ENCODE measurements at regions not wholly inside any gene's neighbourhood (a gene's known extent, or its start where the extent isn't known, plus 50 kb on each side); places are given as distances from the start of the nearest gene placed in this dataset.
"Not testable (repeated sequence)": the region's sequence is repeated elsewhere in the genome, so short reads cannot be mapped to it uniquely, and the experiment has no call there.

- CTCF ChIA-PET, result interaction anchor here (1.1 to 4.6 kb wide), 6 partner anchors 10 to 118 kb away, joined by 4 to 32 read pairs (median 10); no protein-coding TSS in a partner anchor
- DNase-seq (ENCODE audit: low read depth in 1 of 2, low spot score in 1 of 2), result no peak
- no peak for ATAC-seq
- FAIRE-seq, result peak; percentile 61
- POLR2A ChIA-PET, result interaction anchor here (0.7 to 1.2 kb wide), 2 partner anchors 100 to 139 kb away, joined by 3 to 4 read pairs; no protein-coding TSS in a partner anchor
- Histone ChIP-seq H3K27ac (peak overlapping the region; percentile 86 to 96), H3K4me2 (peak overlapping the region; percentile 84), H3K4me1 (peaks cover 83% of the 10 kb centered on the region), H3K9me3 (no peaks in the 10 kb centered on the region), H3K4me3 (no peak overlapping the region)
- TF ChIP-seq FOSB (CRISPR knock-in tag; IDR thresholded peaks at IDR 0.05) (peak; percentile 52; the same call in 1 of the 2 replicates), EHF (CRISPR knock-in tag; IDR thresholded peaks at IDR 0.05) (peak; percentile 69; the same call in 1 of the 2 replicates), ZFP36 (IDR thresholded peaks at IDR 0.05; ENCODE audit: borderline replicate concordance, partially characterized antibody) (no peak)
Observed at GRCh38 chr9:73049280-73049679, 96.4 kb upstream of the ALDH1A1 start.

- FAIRE-seq (peak; percentile 90), DNase-seq (ENCODE audit: low read depth in 1 of 2, low spot score in 1 of 2) (no peak), ATAC-seq (no peak)
- Histone ChIP-seq H3K4me1 (peaks cover 71% of the 10 kb centered on the region), H3K9me3 (no peaks in the 10 kb centered on the region), H3K4me2 (peak overlapping the region; percentile 84), H3K4me3 (no peak overlapping the region; the same call in 2 of the 3 replicates), H3K27ac (peak overlapping the region in 1 of 2 experiments; percentile 96; a peak in 5 of 6 replicates)
- CTCF ChIA-PET, result interaction anchor here (0.6 kb wide), 1 partner anchor 81 kb away, joined by 3 read pairs; no protein-coding TSS in a partner anchor
- TF ChIP-seq MAFK (IDR thresholded peaks at IDR 0.05; ENCODE audit: partially characterized antibody) (peak; percentile 93), CEBPB (IDR thresholded peaks at IDR 0.05) (peak in 1 of 2 experiments; percentile 20; a peak in 1 of 4 replicates), JUN (IDR thresholded peaks at IDR 0.05) (no peak)
- POLR2A ChIA-PET, result no interaction called here
- 2% methylated on average over 1 of the region's 1 CpG for WGBS (ENCODE audit: missing lambda C conversion rate)
Observed at GRCh38 chr9:73046769-73047168, 93.9 kb upstream of the ALDH1A1 start.

DNA sequence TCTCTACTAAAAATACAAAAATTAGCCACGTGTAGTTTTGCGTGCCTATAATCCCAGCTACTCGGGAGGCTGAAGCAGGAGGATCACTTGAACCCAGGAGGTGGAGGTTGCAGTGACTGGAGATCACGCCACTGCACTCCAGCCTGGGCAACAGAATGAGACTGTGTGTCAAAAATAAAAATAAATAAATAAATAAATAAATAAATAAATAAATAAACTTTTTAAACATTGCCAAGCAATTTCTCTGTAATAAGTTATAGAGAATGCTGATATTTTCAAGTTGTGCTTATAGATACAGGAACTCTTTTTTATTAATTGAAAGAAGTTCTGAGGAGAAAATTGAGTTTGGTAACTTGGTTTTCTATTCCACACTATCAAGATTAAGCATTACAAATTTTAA lies 91.9 kb upstream of the ALDH1A1 start:
- peak overlapping the region; percentile 62 to 96; a peak in 5 of 6 replicates for H3K27ac ChIP-seq
- peak overlapping the region; percentile 84; the same call in 2 of the 3 replicates for H3K4me2 ChIP-seq
- ATAC-seq; H3K9me3 ChIP-seq; POLR2A ChIA-PET; DNase-seq (ENCODE audit: low read depth in 1 of 2, low spot score in 1 of 2); H3K4me3 ChIP-seq; CTCF ChIA-PET: not testable (repeated sequence)
- peak; percentile 28 for FAIRE-seq
- WGBS (ENCODE audit: missing lambda C conversion rate), result 94% methylated on average over 4 of the region's 4 CpGs
- peaks cover 61% of the 10 kb centered on the region for H3K4me1 ChIP-seq
- TF ChIP-seq ZC3H11A (IDR thresholded peaks at IDR 0.05), result peak; percentile 91

GRCh38 chr9:73042155-73042554 lies 89.3 kb upstream of the ALDH1A1 start:
- TF ChIP-seq BHLHE40 (IDR thresholded peaks at IDR 0.05; ENCODE audit: low read depth, low read length) (0 out of 2 replicates have a peak, but pooled peaks have one; percentile 24), CHD2 (IDR thresholded peaks at IDR 0.05; ENCODE audit: low read length, partially characterized antibody) (no peak), NR3C1 (IDR thresholded peaks at IDR 0.05) (no peak), FOSL2 (IDR thresholded peaks at IDR 0.05) (no peak), FOSL2 (CRISPR knock-in tag; IDR thresholded peaks at IDR 0.05) (peak; percentile 63), CBX8 (IDR thresholded peaks at IDR 0.05) (no peak), ATOH8 (CRISPR knock-in tag; IDR thresholded peaks at IDR 0.05; ENCODE audit: low read depth) (no peak), EHF (CRISPR knock-in tag; IDR thresholded peaks at IDR 0.05) (no peak), KDM1A (IDR thresholded peaks at IDR 0.05; ENCODE audit: low read depth) (no peak)
- TF ChIP-seq, protein P1, sequence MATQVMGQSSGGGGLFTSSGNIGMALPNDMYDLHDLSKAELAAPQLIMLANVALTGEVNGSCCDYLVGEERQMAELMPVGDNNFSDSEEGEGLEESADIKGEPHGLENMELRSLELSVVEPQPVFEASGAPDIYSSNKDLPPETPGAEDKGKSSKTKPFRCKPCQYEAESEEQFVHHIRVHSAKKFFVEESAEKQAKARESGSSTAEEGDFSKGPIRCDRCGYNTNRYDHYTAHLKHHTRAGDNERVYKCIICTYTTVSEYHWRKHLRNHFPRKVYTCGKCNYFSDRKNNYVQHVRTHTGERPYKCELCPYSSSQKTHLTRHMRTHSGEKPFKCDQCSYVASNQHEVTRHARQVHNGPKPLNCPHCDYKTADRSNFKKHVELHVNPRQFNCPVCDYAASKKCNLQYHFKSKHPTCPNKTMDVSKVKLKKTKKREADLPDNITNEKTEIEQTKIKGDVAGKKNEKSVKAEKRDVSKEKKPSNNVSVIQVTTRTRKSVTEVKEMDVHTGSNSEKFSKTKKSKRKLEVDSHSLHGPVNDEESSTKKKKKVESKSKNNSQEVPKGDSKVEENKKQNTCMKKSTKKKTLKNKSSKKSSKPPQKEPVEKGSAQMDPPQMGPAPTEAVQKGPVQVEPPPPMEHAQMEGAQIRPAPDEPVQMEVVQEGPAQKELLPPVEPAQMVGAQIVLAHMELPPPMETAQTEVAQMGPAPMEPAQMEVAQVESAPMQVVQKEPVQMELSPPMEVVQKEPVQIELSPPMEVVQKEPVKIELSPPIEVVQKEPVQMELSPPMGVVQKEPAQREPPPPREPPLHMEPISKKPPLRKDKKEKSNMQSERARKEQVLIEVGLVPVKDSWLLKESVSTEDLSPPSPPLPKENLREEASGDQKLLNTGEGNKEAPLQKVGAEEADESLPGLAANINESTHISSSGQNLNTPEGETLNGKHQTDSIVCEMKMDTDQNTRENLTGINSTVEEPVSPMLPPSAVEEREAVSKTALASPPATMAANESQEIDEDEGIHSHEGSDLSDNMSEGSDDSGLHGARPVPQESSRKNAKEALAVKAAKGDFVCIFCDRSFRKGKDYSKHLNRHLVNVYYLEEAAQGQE (IDR thresholded peaks at IDR 0.05), result no peak
- TF ChIP-seq, protein P2, sequence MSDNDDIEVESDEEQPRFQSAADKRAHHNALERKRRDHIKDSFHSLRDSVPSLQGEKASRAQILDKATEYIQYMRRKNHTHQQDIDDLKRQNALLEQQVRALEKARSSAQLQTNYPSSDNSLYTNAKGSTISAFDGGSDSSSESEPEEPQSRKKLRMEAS (IDR thresholded peaks at IDR 0.05), result no peak
- TF ChIP-seq, protein P3, sequence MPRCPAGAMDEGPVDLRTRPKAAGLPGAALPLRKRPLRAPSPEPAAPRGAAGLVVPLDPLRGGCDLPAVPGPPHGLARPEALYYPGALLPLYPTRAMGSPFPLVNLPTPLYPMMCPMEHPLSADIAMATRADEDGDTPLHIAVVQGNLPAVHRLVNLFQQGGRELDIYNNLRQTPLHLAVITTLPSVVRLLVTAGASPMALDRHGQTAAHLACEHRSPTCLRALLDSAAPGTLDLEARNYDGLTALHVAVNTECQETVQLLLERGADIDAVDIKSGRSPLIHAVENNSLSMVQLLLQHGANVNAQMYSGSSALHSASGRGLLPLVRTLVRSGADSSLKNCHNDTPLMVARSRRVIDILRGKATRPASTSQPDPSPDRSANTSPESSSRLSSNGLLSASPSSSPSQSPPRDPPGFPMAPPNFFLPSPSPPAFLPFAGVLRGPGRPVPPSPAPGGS (IDR thresholded peaks at IDR 0.05), result no peak
- Histone ChIP-seq H3K4me1 (peaks cover 60% of the 10 kb centered on the region), H3K4me3 (no peak overlapping the region), H3K9me3 (no peaks in the 10 kb centered on the region), H3K27ac (peak overlapping the region; percentile 69 to 96; a peak in 5 of 6 replicates), H3K4me2 (peak overlapping the region; percentile 8; the same call in 1 of the 3 replicates)
- DNase-seq (ENCODE audit: low read depth in 1 of 2, low spot score in 1 of 2), result no peak
- 71% methylated on average over 1 of the region's 1 CpG for WGBS (ENCODE audit: missing lambda C conversion rate)
- CTCF ChIA-PET, result interaction anchor here (1.5 to 4.3 kb wide), 3 partner anchors 9 to 40 kb away, joined by 5 to 20 read pairs (median 6); no protein-coding TSS in a partner anchor
- POLR2A ChIA-PET, result no interaction called here
- ATAC-seq, result no peak
- peak; percentile 68 for FAIRE-seq

All from A549 (cell line).